HepG2 (cell line): ENCODE measurements at regions not wholly inside any gene's neighbourhood (a gene's known extent, or its start where the extent isn't known, plus 50 kb on each side); places are given as distances from the start of the nearest gene placed in this dataset.

Experiments
- ARID2 ChIP-seq: sonication (generic); formaldehyde crosslinking; IDR thresholded peaks from 2 replicates; pipeline ENCODE4 v1.8.1; 2022; ENCODE audit warnings: mild to moderate bottlenecking, missing genetic modification reagents, borderline replicate concordance
- ARID4A ChIP-seq: sonication (generic); formaldehyde crosslinking; IDR thresholded peaks from 2 replicates; pipeline ENCODE4 v1.5.0; 2020; ENCODE audit warnings: mild to moderate bottlenecking, missing genetic modification reagents, borderline replicate concordance
- ASH2L ChIP-seq: fragments of 300-600, 200-600 bp; sonication (generic); IDR thresholded peaks from 2 replicates; pipeline ENCODE4 v1.7.0; 2017; ENCODE audit warnings: low read depth, mild to moderate bottlenecking, moderate library complexity, mixed read lengths, low read length; ENCODE audit not compliant: insufficient read length
- BRD4 ChIP-seq: sonication (generic); formaldehyde crosslinking; IDR thresholded peaks from 2 replicates; pipeline ENCODE4 v1.4.0; 2020; ENCODE audit warnings: missing genetic modification reagents
- IRF2 ChIP-seq: IDR thresholded peaks from 2 replicates; pipeline ENCODE4 v1.6.1; 2018; ENCODE audit warnings: missing genetic modification reagents, missing compliant biosample characterization
- KDM3A ChIP-seq: IDR thresholded peaks from 2 replicates; pipeline ENCODE4 v1.6.1; 2018; ENCODE audit warnings: low read depth, missing compliant biosample characterization
- RNF219 ChIP-seq: sonication (generic); formaldehyde crosslinking; IDR thresholded peaks from 2 replicates; pipeline ENCODE4 v1.5.0; 2020; ENCODE audit warnings: mild to moderate bottlenecking, missing genetic modification reagents
- SSRP1 ChIP-seq: IDR thresholded peaks from 2 replicates; pipeline ENCODE4 v1.6.1; 2016; ENCODE audit warnings: control low read depth
- ZBTB7B ChIP-seq: sonication (generic); formaldehyde crosslinking; IDR thresholded peaks from 2 replicates; pipeline ENCODE4 v1.4.0; 2020; ENCODE audit warnings: missing genetic modification reagents
- ZNF10 ChIP-seq: sonication (generic); formaldehyde crosslinking; IDR thresholded peaks from 2 replicates; pipeline ENCODE4 v1.4.0; 2020; ENCODE audit warnings: mild to moderate bottlenecking, low read depth, missing genetic modification reagents, borderline replicate concordance
- ZNF225 ChIP-seq: sonication (generic); formaldehyde crosslinking; IDR thresholded peaks from 2 replicates; pipeline ENCODE4 v1.4.0; 2020; ENCODE audit warnings: mild to moderate bottlenecking, missing genetic modification reagents
- ZNF343 ChIP-seq: sonication (generic); formaldehyde crosslinking; IDR thresholded peaks from 2 replicates; pipeline ENCODE4 v1.4.0; 2020; ENCODE audit warnings: mild to moderate bottlenecking, missing genetic modification reagents
- ZNF432 ChIP-seq: sonication (generic); formaldehyde crosslinking; IDR thresholded peaks from 2 replicates; pipeline ENCODE4 v1.5.0; 2020; ENCODE audit warnings: missing genetic modification reagents, mild to moderate bottlenecking, borderline replicate concordance
- ZNF615 ChIP-seq: sonication (generic); formaldehyde crosslinking; IDR thresholded peaks from 2 replicates; pipeline ENCODE4 v1.5.0; 2020; ENCODE audit warnings: mild to moderate bottlenecking, missing genetic modification reagents, borderline replicate concordance
- ZNF660 ChIP-seq: sonication (generic); formaldehyde crosslinking; IDR thresholded peaks from 2 replicates; pipeline ENCODE4 v1.5.1; 2020; ENCODE audit warnings: mild to moderate bottlenecking, low read depth, missing genetic modification reagents, borderline replicate concordance
- ZNF674 ChIP-seq: sonication (generic); formaldehyde crosslinking; IDR thresholded peaks from 2 replicates; pipeline ENCODE4 v1.5.0; 2020; ENCODE audit warnings: low read depth, mild to moderate bottlenecking, missing genetic modification reagents
- ZSCAN21 ChIP-seq: sonication (generic); formaldehyde crosslinking; IDR thresholded peaks from 2 replicates; pipeline ENCODE4 v1.8.0; 2022; ENCODE audit warnings: mild to moderate bottlenecking, missing genetic modification reagents, moderate library complexity, borderline replicate concordance
- TF ChIP-seq, protein P1 (sequence below): sonication (generic); formaldehyde crosslinking; IDR thresholded peaks from 2 replicates; pipeline ENCODE4 v1.5.0; 2020; ENCODE audit warnings: missing genetic modification reagents, mild to moderate bottlenecking, borderline replicate concordance

- TF ChIP-seq ARID4A (CRISPR knock-in tag), result peak; percentile 44; the same call in 1 of the 2 replicates
- TF ChIP-seq ARID2, result no peak
- no peak for TF ChIP-seq ZNF10
- TF ChIP-seq ZNF615 (CRISPR knock-in tag), result no peak
- TF ChIP-seq KDM3A, result no peak
- TF ChIP-seq ZNF225 (CRISPR knock-in tag), result no peak
- peak; percentile 87; the same call in 1 of the 2 replicates for TF ChIP-seq SSRP1 (CRISPR knock-in tag)
- TF ChIP-seq, protein P1, sequence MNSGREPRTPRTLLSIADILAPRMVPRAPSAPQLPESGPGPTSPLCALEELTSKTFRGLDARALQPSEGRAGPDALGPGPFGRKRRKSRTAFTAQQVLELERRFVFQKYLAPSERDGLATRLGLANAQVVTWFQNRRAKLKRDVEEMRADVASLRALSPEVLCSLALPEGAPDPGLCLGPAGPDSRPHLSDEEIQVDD (CRISPR knock-in tag), result no peak
- no peak for TF ChIP-seq ZNF674 (CRISPR knock-in tag)
- TF ChIP-seq ZBTB7B, result no peak
- TF ChIP-seq IRF2, result 0 out of 2 replicates have a peak, but pooled peaks have one; percentile 24
- no peak for TF ChIP-seq BRD4
- TF ChIP-seq ZSCAN21 (CRISPR knock-in tag), result no peak
- TF ChIP-seq ASH2L, result peak; percentile 29
- TF ChIP-seq RNF219 (CRISPR knock-in tag), result no peak
- TF ChIP-seq ZNF432 (CRISPR knock-in tag), result no peak
- TF ChIP-seq ZNF343 (CRISPR knock-in tag), result no peak
- no peak for TF ChIP-seq ZNF660 (CRISPR knock-in tag)
Observed at GRCh38 chr7:130918129-130919052, 184.4 kb upstream of the KLF14 start (continued).
